ENCODE measurements at regions not wholly inside any gene's neighbourhood (a gene's known extent, or its start where the extent isn't known, plus 50 kb on each side); places are given as distances from the start of the nearest gene placed in this dataset.

DNA sequence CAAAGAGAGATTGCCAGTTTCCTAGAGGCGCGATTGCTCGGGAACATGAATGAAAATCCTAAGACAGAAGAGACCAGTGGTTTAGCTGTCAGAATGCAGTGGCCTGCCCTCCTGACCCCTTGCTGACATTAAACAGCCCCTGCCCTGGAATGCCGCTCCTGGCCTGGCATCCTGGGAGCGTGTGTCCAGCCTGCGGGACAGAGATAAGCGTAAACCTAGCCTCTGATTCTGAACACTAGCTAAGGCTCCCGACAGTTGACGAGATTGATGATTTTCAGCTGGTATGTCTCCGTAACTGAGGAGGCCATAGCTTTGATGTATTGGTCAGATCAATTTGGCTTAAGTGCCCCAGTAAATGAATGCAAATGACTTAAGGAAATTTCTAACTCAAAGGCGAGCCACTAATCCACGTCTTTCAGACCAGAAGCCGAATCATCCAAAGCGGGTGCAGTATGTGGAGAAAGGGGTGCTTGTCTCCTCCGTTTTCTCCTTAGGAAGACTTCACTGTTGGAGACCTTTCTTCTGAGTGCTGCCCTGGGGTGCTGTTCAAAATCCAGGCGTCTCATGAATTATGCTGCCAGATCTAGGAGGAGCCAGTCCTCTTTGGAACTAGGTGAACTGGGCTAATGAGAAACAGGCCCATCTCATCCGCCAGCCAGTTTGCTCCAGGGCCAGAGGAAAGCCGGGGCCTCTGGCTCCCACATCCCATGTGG is 142.5 kb upstream of the L3MBTL4 start:
- Mint-ChIP-seq H3K36me3 (ENCODE audit: low read depth) (no peaks in the 10 kb centered on the region), H3K4me3 (ENCODE audit: unreplicated experiment) (no peak overlapping the region), H3K9me3 (ENCODE audit: low read depth) (no peaks in the 10 kb centered on the region), H3K4me1 (ENCODE audit: low read depth) (peaks cover 3% of the 10 kb centered on the region), H3K27me3 (ENCODE audit: low read depth) (no peaks in the 10 kb centered on the region), H3K27ac (ENCODE audit: unreplicated experiment) (no peak overlapping the region)
- DNase-seq (ENCODE audit: low spot score): no peak
- TF ChIP-seq, protein P1, sequence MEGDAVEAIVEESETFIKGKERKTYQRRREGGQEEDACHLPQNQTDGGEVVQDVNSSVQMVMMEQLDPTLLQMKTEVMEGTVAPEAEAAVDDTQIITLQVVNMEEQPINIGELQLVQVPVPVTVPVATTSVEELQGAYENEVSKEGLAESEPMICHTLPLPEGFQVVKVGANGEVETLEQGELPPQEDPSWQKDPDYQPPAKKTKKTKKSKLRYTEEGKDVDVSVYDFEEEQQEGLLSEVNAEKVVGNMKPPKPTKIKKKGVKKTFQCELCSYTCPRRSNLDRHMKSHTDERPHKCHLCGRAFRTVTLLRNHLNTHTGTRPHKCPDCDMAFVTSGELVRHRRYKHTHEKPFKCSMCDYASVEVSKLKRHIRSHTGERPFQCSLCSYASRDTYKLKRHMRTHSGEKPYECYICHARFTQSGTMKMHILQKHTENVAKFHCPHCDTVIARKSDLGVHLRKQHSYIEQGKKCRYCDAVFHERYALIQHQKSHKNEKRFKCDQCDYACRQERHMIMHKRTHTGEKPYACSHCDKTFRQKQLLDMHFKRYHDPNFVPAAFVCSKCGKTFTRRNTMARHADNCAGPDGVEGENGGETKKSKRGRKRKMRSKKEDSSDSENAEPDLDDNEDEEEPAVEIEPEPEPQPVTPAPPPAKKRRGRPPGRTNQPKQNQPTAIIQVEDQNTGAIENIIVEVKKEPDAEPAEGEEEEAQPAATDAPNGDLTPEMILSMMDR (IDR thresholded peaks at IDR 0.05): no peak

DNA sequence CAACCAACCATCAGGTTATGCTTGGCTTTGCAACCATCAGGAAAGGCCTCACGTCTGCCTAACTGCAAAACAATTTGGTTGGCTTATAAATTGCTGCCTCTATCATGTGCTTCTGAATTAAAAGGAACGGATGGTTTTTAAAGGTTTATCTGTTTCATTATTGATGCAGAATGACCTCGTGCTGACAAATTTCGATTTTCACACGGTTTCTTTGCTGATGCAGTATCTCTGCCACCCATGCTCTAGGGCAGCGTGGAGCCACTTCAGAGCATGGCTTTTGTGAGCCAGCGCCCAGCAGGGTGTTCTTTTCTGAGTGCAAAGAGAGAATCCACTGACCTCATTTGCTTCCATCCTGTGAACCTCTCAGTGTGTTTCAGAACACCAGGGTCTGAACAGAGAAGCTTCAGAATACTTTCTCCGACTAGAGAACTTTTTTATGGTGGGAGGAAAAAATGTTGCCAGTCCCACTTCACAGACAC is 143.1 kb upstream of the L3MBTL4 start:
- no peaks in the 10 kb centered on the region for H3K27me3 Mint-ChIP-seq (ENCODE audit: low read depth)
- DNase-seq (ENCODE audit: low spot score): no peak
- TF ChIP-seq, protein P1 (IDR thresholded peaks at IDR 0.05): no peak
- H3K9me3 Mint-ChIP-seq (ENCODE audit: low read depth): no peaks in the 10 kb centered on the region
- peaks cover 3% of the 10 kb centered on the region for H3K4me1 Mint-ChIP-seq (ENCODE audit: low read depth)
- no peak overlapping the region for H3K4me3 Mint-ChIP-seq (ENCODE audit: unreplicated experiment)
- no peaks in the 10 kb centered on the region for H3K36me3 Mint-ChIP-seq (ENCODE audit: low read depth)
- H3K27ac Mint-ChIP-seq (ENCODE audit: unreplicated experiment): no peak overlapping the region

DNA sequence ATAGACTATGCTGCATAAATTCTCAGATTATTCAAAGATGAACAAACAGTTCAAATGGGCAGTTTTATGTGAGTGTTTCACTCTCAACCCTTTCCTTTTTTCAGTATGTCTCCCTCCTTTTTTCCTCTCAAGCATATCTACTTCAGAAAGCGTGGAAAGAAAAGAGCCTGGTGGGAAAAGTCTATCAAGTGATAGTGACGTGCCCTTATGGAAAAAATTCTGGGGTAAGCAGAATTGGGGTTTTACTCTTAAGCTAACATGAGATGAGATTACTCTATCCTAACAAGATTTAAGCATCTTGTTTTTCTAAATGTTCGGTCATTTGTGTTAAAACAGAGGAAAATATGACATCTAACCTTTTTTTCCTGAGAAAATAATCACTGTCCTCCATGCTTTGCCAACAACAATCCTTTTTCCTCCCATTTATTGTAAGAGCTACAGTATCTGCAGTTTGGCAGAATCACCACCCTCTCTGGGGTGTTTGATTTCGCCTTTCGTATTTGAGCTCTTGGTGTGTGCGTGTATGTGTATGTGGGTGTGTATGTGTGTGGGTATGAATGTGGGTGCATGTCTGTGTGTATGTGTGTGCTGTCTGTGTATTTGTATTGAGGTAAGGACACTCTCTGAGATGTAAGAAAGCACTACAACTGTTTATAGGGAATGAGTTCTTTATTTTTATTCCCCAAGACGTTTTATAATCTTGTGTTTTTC is 143.9 kb upstream of the L3MBTL4 start:
- DNase-seq (ENCODE audit: low spot score): no peak
- Mint-ChIP-seq H3K36me3 (ENCODE audit: low read depth) (no peaks in the 10 kb centered on the region), H3K27me3 (ENCODE audit: low read depth) (no peaks in the 10 kb centered on the region), H3K27ac (ENCODE audit: unreplicated experiment) (no peak overlapping the region), H3K4me1 (ENCODE audit: low read depth) (peaks cover 3% of the 10 kb centered on the region), H3K4me3 (ENCODE audit: unreplicated experiment) (no peak overlapping the region), H3K9me3 (ENCODE audit: low read depth) (no peaks in the 10 kb centered on the region)
- TF ChIP-seq, protein P1 (IDR thresholded peaks at IDR 0.05): no peak

DNA sequence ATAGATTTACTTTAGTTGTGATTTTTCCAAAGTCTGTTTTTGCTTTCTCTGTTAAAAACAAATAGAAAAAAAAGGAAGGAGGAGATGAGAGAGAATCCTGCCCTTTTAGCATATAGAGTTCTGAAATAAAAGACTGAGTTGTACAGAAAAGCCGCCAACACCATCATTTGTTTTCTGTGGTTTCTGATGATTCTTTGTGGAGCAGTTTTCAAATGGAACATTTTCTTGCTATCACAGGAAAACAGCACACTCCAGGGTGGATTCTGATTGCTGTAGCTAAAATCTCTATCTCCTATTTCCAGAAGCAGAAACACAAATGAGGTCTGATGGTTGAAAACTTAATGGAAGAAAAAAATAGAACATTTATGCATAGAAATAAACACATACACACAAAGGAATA is 144.6 kb upstream of the L3MBTL4 start:
- no peaks in the 10 kb centered on the region for H3K9me3 Mint-ChIP-seq (ENCODE audit: low read depth)
- no peak for DNase-seq (ENCODE audit: low spot score)
- peaks cover 3% of the 10 kb centered on the region for H3K4me1 Mint-ChIP-seq (ENCODE audit: low read depth)
- TF ChIP-seq, protein P1 (IDR thresholded peaks at IDR 0.05): no peak
- H3K27me3 Mint-ChIP-seq (ENCODE audit: low read depth): no peaks in the 10 kb centered on the region
- no peak overlapping the region for H3K4me3 Mint-ChIP-seq (ENCODE audit: unreplicated experiment)
- H3K27ac Mint-ChIP-seq (ENCODE audit: unreplicated experiment): no peak overlapping the region
- no peaks in the 10 kb centered on the region for H3K36me3 Mint-ChIP-seq (ENCODE audit: low read depth)

DNA sequence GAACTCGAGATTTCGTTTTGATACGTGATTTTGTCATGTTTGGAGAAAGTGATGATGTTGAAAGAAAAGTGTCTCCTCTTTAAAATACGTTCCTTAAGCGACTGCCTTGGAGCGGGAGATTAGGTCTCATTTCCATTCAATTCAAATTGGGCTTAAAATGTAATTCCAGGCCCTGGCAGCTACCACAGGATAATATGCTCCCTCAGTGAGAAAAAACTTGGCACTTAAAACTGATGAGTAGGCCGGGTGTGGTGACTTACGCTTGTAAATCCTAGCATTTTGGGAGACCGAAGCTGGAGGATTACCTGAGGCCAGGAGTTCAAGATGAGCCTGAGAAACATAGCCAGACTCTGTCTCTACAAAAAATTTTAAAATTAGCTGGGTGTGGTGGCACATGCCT is 146.3 kb upstream of the L3MBTL4 start:
- no peaks in the 10 kb centered on the region for H3K27me3 Mint-ChIP-seq (ENCODE audit: low read depth)
- H3K27ac Mint-ChIP-seq (ENCODE audit: unreplicated experiment): no peak overlapping the region
- no peaks in the 10 kb centered on the region for H3K36me3 Mint-ChIP-seq (ENCODE audit: low read depth)
- TF ChIP-seq, protein P1 (IDR thresholded peaks at IDR 0.05): no peak
- H3K4me1 Mint-ChIP-seq (ENCODE audit: low read depth): peaks cover 3% of the 10 kb centered on the region
- no peak overlapping the region for H3K4me3 Mint-ChIP-seq (ENCODE audit: unreplicated experiment)
- no peak for DNase-seq (ENCODE audit: low spot score)
- H3K9me3 Mint-ChIP-seq (ENCODE audit: low read depth): no peaks in the 10 kb centered on the region

Data from chondrocyte (in vitro differentiated cells).